ENCODE measurements at regions not wholly inside any gene's neighbourhood (a gene's known extent, or its start where the extent isn't known, plus 50 kb on each side); places are given as distances from the start of the nearest gene placed in this dataset.

GRCh38 chr18:50472941-50473340 is 86.9 kb upstream of the MAPK4 start:
- H4K5ac ChIP-seq (ENCODE audit: insufficient read length, low read depth, low read length): no peak overlapping the region
- H2BK120ac ChIP-seq (replicated peaks; ENCODE audit: low read depth, low read length): no peak overlapping the region
- no peak overlapping the region for H3K4ac ChIP-seq (replicated peaks; ENCODE audit: insufficient read length, low read depth, low read length)
- no peak overlapping the region for H3K9ac ChIP-seq (replicated peaks in 1 of 4; ENCODE audit: extremely low read depth in 1 of 4, low read depth in 3 of 4, low read length in 3 of 4)
- H3K14ac ChIP-seq (ENCODE audit: insufficient read length): no peak overlapping the region
- ChIA-PET POLR2A (ENCODE audit: partially characterized antibody) (no interaction called here), CTCF (ENCODE audit: partially characterized antibody) (no interaction called here)
- H3K4me1 ChIP-seq (replicated peaks in 1 of 4; ENCODE audit: control insufficient read depth in 3 of 4, insufficient read depth in 4 of 4, low read length in 3 of 4): no peaks in the 10 kb centered on the region
- H3K4me3 ChIP-seq (ENCODE audit: extremely low read depth in 1 of 4, insufficient read depth in 2 of 4, low read depth in 3 of 4, low read length in 4 of 4): no peak overlapping the region
- no peak overlapping the region for H3K18ac ChIP-seq (ENCODE audit: extremely low read depth, low read length)
- H3K56ac ChIP-seq (replicated peaks; ENCODE audit: insufficient read length, low read depth, low read length): no peak overlapping the region
- no peak overlapping the region for H2BK15ac ChIP-seq (ENCODE audit: low read length)
- no peak overlapping the region for H2BK20ac ChIP-seq (ENCODE audit: low read length)
- H3K23ac ChIP-seq (ENCODE audit: insufficient read length): no peak overlapping the region
- H4K91ac ChIP-seq (replicated peaks; ENCODE audit: insufficient read length, low read length): no peak overlapping the region
- no peak overlapping the region for H2BK12ac ChIP-seq (ENCODE audit: low read depth, low read length)
- FAIRE-seq (no peak), DNase-seq (ENCODE audit: low read depth in 1 of 2, low spot score in 2 of 2) (no peak)
- WGBS, 2 experiments (ENCODE audit: extremely low coverage in 1 of 2, insufficient coverage in 1 of 2, insufficient read length in 1 of 2, insufficient replicate concordance in 2 of 2, low coverage in 1 of 2, low lambda C conversion rate in 2 of 2, missing lambda C conversion rate in 1 of 2): 81% methylated on average over 1 of the region's 1 CpG; no CpG with 5 or more reads in 1 of the 2 experiments
- no peaks in the 10 kb centered on the region; a peak in 1 of 4 replicates for H3K9me3 ChIP-seq (ENCODE audit: insufficient read depth in 2 of 2, low read depth in 1 of 2, low read length in 1 of 2)
- no peak overlapping the region for H4K8ac ChIP-seq (ENCODE audit: extremely low read depth, insufficient read depth, low read length)
- TF ChIP-seq FOSL1 (IDR thresholded peaks at IDR 0.05; ENCODE audit: insufficient read depth, low read depth, low read length): no peak
- TF ChIP-seq POLR2A (IDR thresholded peaks at IDR 0.05; ENCODE audit: control extremely low read depth in 1 of 2, low read depth in 2 of 2, low read length in 2 of 2): no peak
- no peak for TF ChIP-seq RBBP5 (IDR thresholded peaks at IDR 0.05; ENCODE audit: borderline replicate concordance, low read depth, low read length)
- TF ChIP-seq SP2 (IDR thresholded peaks at IDR 0.05; ENCODE audit: low read length): no peak
- no peak for TF ChIP-seq KDM5A (IDR thresholded peaks at IDR 0.05; ENCODE audit: low read length)
- no peak for TF ChIP-seq JUND (IDR thresholded peaks at IDR 0.05; ENCODE audit: low read length)
- TF ChIP-seq CEBPB (IDR thresholded peaks at IDR 0.05; ENCODE audit: low read depth, low read length): no peak
- no peak for TF ChIP-seq RXRA (IDR thresholded peaks at IDR 0.05; ENCODE audit: insufficient read depth, low read depth, low read length)
- TF ChIP-seq SAP30 (IDR thresholded peaks at IDR 0.05; ENCODE audit: insufficient read depth, insufficient replicate concordance, low read length): no peak
- TF ChIP-seq BACH1 (IDR thresholded peaks at IDR 0.05; ENCODE audit: low read length): no peak
- TF ChIP-seq SUZ12 (IDR thresholded peaks at IDR 0.05; ENCODE audit: low read length): no peak
- TF ChIP-seq BCL11A (IDR thresholded peaks at IDR 0.05; ENCODE audit: low read depth in 2 of 2, low read length in 2 of 2): no peak
- TF ChIP-seq TAF1 (IDR thresholded peaks at IDR 0.05; ENCODE audit: low read depth, low read length): no peak
- TF ChIP-seq BRCA1 (IDR thresholded peaks at IDR 0.05; ENCODE audit: low read depth, low read length): no peak
- no peak overlapping the region for H2AK5ac ChIP-seq (ENCODE audit: low read depth, low read length)
- no peaks in the 10 kb centered on the region for H3K36me3 ChIP-seq (ENCODE audit: control insufficient read depth in 2 of 4, insufficient read depth in 4 of 4, low read length in 3 of 4)
- H3K79me1 ChIP-seq (ENCODE audit: low read depth, low read length): no peaks in the 10 kb centered on the region
- H3K27me3 ChIP-seq (replicated peaks in 1 of 4; ENCODE audit: control insufficient read depth in 3 of 4, extremely low read depth in 1 of 4, insufficient read depth in 3 of 4, low read length in 3 of 4): no peaks in the 10 kb centered on the region
- H2AFZ ChIP-seq (ENCODE audit: low read length): no peak overlapping the region
- no peaks in the 10 kb centered on the region for H3K79me2 ChIP-seq (ENCODE audit: control insufficient read depth in 1 of 2, insufficient read depth in 2 of 2, low read length in 2 of 2)
- no peak overlapping the region for H3K4me2 ChIP-seq (ENCODE audit: insufficient read depth in 1 of 2, low read depth in 2 of 2, low read length in 2 of 2)
- no peaks in the 10 kb centered on the region for H3K23me2 ChIP-seq (ENCODE audit: low read depth, low read length)
- no peaks in the 10 kb centered on the region for H4K20me1 ChIP-seq (replicated peaks in 1 of 2; ENCODE audit: control insufficient read depth in 1 of 2, insufficient read depth in 2 of 2, low read length in 2 of 2)
- H2BK5ac ChIP-seq (ENCODE audit: low read depth, low read length): no peak overlapping the region
- H3K27ac ChIP-seq (ENCODE audit: low read depth, low read length): no peak overlapping the region
